ENCODE measurements at regions not wholly inside any gene's neighbourhood (a gene's known extent, or its start where the extent isn't known, plus 50 kb on each side); places are given as distances from the start of the nearest gene placed in this dataset.

DNA sequence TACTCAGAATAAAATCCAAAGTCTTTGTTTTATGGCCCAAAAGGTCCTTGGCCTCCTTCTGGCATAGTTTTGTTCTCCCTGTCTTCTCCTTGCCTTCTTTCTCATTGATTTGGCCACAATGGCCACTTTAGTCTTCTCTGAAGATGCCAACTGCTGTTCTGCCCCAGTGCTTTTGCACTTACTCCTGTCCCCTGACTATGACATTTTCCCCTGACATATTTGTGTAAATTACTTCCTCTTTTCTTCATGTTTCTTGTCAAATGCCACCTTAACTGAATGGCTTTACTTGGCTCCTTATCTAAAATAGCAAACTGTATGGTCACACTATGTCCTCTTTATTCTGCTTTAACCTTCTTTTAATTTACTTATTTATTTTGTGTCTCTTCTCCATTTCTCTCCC is 484.7 kb upstream of the ARRDC3 start:
- FAIRE-seq = no peak

DNA sequence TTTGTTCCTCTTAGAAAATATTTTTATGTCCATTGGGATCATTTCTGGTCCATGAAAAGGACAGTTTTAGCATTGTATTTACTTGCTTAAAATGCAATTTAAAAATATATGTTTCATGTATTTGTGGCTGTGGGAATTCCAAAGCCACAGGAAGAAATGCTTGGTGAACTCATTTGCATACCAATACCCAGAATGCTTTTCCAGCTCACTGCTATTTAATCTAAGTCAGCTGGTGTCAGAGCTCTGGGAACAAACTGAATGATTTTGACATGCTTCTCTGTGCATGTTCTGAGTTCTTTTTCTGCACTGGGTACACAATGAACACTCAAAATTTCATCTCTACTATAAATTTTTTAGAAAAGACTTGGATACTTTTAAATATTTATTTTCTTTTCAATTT is 482.8 kb upstream of the ARRDC3 start:
- FAIRE-seq = no peak

DNA sequence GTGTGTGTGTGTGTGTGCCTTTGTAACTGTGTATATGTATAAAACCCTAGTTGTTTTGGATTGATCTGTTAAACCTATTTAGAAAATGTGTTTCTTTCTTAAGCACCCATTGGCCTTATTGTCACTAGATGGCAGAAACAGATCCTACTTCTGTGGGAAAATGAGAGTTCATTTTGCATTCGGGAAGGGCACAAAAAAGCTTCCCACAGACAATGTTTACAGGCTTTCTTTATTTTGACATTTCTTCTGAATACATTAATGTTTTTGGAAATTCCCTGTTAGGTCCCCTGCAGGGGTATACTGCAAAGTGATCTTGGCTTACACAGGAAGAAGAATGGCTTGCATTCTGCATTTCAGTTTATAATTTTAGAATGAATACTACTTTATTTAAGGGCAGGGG is 481.8 kb upstream of the ARRDC3 start:
- FAIRE-seq = peak; percentile 77

- no peak for FAIRE-seq
Observed at GRCh38 chr5:91851670-91852069, 468.6 kb upstream of the ARRDC3 start.

- no peak for FAIRE-seq
Observed at GRCh38 chr5:91850031-91850430, 466.9 kb upstream of the ARRDC3 start.

GRCh38 chr5:91849069-91849468 is 466.0 kb upstream of the ARRDC3 start:
- no peak for FAIRE-seq

DNA sequence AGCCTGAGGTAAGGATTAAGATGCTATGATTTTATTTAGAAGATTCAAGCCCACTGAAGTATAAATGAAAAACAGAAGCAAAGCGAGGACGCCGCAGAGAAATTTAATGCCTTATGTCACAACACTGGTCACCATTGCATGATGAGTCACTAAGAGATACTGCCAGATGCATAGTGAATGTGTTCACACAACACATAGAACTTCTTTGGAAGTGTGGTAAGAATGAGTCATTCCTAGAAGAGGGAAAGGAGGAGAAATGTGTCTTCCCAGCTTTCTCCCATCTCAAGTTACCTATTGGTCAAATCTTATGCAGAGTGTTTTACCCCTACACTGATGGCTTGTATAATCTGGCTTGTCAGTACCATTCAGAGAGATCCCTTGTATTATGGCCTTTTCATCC is 465.3 kb upstream of the ARRDC3 start:
- no peak for FAIRE-seq

DNA sequence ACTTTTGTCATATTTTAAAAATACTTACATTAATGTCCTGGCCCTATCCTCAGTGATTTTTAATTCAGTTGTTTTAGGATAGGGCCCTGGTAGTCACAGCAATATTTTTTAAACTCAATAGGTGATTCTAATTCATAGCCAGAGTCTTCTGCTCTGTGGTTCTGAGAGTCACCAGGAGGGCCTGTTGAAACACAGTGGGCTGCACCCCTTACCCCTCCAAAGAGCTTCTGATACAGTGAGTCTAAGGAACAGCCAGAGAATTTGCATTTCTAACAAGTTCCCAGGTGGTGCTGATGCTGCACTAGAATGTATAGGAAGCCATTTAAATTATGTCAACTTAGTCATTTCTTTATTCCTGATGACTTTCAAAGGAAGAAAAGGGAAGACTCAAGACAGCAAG is 458.3 kb upstream of the ARRDC3 start:
- FAIRE-seq = no peak

- FAIRE-seq = no peak
Observed at GRCh38 chr5:91840412-91840811, 457.3 kb upstream of the ARRDC3 start.

GRCh38 chr5:91839721-91840120 is 456.6 kb upstream of the ARRDC3 start:
- peak; percentile 30 for FAIRE-seq

- FAIRE-seq = no peak
Observed at GRCh38 chr5:91839233-91839632, 456.1 kb upstream of the ARRDC3 start.

GRCh38 chr5:91830361-91830953 is 447.3 kb upstream of the ARRDC3 start:
- FAIRE-seq = no peak

GRCh38 chr5:91825618-91826017 is 442.5 kb upstream of the ARRDC3 start:
- no peak for FAIRE-seq

DNA sequence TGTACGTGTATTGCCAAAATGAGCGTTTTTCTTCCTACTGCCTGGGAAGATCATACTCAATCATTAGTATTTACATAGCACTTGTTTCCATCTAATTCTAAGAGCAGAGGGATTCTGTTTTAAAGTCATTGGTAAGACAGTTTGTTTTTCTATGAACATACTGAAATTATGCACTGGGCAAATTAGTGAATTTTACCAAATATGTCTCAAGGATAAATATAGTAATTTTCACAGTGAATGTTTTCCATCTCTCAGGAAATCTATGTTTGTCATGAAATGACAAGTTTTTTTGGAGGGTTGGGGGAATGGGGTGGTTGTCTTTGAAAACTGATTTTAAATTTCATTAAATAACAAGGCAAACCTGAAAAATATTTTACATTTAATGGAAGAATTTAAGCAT is 441.3 kb upstream of the ARRDC3 start:
- no peak for FAIRE-seq

- no peak for FAIRE-seq
Observed at GRCh38 chr5:91820874-91821273, 437.8 kb upstream of the ARRDC3 start.

DNA sequence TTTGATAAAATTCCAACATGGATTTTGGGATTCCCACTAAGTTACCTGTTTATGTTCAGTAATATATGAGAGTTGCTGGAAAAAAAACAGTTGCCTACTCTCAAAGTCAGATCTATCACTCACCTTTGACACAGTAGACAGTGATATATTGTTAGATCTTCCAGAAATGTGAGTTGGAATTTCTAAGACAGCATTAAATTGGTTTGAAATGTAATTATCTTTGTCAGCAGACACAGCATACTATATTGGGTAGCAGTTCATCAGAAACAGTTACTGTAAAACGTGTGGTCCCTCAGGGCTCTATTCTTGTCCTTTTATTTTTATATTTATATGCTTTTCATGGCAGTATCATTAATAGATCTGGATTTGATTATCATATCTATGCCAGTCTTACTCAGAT is 433.6 kb upstream of the ARRDC3 start:
- no peak for FAIRE-seq

GRCh38 chr5:91797576-91797975 is 414.5 kb upstream of the ARRDC3 start:
- FAIRE-seq = no peak

- FAIRE-seq = no peak
Observed at GRCh38 chr5:91794856-91795548, 411.9 kb upstream of the ARRDC3 start.

DNA sequence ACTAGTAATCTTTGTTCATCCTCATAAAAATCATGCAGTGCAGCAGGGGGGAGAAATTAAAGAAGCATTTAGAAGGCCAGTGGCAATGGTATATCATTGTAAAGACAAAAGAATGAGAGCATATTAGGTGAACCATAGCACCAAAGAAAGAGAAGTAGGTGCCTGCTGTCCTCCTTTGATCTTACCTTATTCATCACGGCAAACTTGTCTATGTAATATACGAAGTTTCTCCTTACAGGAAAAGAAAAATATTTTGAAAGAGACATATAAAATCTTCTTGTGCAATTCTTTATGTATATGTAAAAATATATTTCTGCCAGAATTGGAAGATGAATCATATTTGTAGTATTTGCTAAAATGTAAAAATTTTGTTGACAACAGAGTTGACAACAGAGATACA is 411.3 kb upstream of the ARRDC3 start:
- no peak for FAIRE-seq

- no peak for FAIRE-seq
Observed at GRCh38 chr5:91787718-91788117, 404.6 kb upstream of the ARRDC3 start.

DNA sequence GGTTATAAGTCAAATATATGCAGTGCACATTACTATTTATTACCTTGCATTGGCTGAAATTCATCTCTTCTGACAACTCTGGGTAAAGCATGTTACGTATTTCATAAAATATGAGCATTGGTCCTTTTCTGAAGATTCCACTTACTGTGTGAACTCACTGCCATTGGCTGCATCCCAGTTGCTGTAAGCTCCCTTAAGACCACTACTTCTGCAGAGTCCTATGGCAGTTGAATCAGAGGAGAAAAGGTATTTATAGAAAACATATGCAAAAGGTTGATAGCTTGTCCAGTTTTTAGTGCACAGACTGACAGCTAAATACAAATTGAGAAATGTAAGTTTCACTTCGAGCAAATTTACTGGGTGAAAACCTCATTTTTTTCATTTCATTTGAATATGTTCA is 394.6 kb upstream of the ARRDC3 start:
- FAIRE-seq = no peak

- no peak for FAIRE-seq
Observed at GRCh38 chr5:91776249-91776648, 393.1 kb upstream of the ARRDC3 start.

- no peak for FAIRE-seq
Observed at GRCh38 chr5:91770400-91770799, 387.3 kb upstream of the ARRDC3 start.

DNA sequence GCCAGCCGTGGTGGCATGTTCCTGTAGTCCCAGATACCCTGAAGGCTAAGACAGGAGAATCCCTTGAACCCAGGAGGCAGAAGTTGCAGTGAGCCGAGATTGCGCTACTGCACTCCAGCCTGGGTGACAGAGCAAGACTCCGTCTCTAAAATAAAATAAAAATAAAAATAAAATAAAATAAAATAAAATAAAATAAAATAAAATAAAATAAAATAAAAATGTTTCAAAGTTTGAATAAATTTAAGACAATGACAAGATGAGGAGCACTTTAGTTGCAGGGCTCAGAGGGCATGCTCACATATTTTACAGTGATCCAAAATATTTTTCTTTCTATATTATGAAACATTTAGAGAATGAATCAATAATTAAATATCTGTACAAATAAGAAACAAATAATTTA is 374.3 kb upstream of the ARRDC3 start:
- FAIRE-seq = peak; percentile 33

- FAIRE-seq = peak; percentile 66
Observed at GRCh38 chr5:91754990-91755389, 371.9 kb upstream of the ARRDC3 start.
